Stomach (tissue), 4 donors: ENCODE measurements at regions not wholly inside any gene's neighbourhood (a gene's known extent, or its start where the extent isn't known, plus 50 kb on each side); places are given as distances from the start of the nearest gene placed in this dataset.

ENCODE experiments used
- CTCF ChIP-seq, 7 experiments: fragments of 450-650 bp in 4 of 7; fragments of 200-600 bp in 3 of 7; sonication (generic) in 3 of 7; IDR thresholded peaks; one replicate each; pipeline ENCODE4 v1.5.1; 2016 to 2019; ENCODE audit warnings: antibody characterized with exemption in 7 of 7, control low read depth in 2 of 7, mild to moderate bottlenecking in 1 of 7
- EP300 ChIP-seq: sonication (generic); formaldehyde crosslinking; IDR thresholded peaks from one replicate; pipeline ENCODE4 v1.6.1; 2017; ENCODE audit warnings: antibody characterized with exemption
- POLR2A ChIP-seq, 4 donors: fragments of 450-650 bp; IDR thresholded peaks; one replicate each; pipeline ENCODE4 v1.6.1; 2016; ENCODE audit warnings: antibody characterized with exemption in 4 of 4, control low read depth in 2 of 4, mild to moderate bottlenecking in 1 of 4, moderate library complexity in 1 of 4
- POLR2AphosphoS5 ChIP-seq, 3 donors: sonication (generic); formaldehyde crosslinking; IDR thresholded peaks; one replicate each; pipeline ENCODE4 v1.6.1; 2016; ENCODE audit warnings: antibody characterized with exemption in 3 of 3

GRCh38 chr11:91005458-91005857, 782.6 kb upstream of the CHORDC1 start:
- TF ChIP-seq CTCF (IDR thresholded peaks at IDR 0.05) = no peak
- no peak for TF ChIP-seq POLR2A (IDR thresholded peaks at IDR 0.05)
- no peak for TF ChIP-seq POLR2AphosphoS5 (IDR thresholded peaks at IDR 0.05)
- no peak for TF ChIP-seq EP300
